IMR-90 (cell line): ENCODE measurements at regions not wholly inside any gene's neighbourhood (a gene's known extent, or its start where the extent isn't known, plus 50 kb on each side); places are given as distances from the start of the nearest gene placed in this dataset.

Experiments
- ATAC-seq: fragments of 200-7000 bp; cut with Tn5 transposase; 2 replicates; pipeline ENCODE4 v1.9.1; 2020; ENCODE audit warnings: low read depth, mild to moderate bottlenecking, moderate library complexity
- BruUV-seq: library from RNA; stranded (reverse); fragments of 400-500 nt; replicated peaks from 2 replicates; lab custom pipeline; 2021; lab: Mats Ljungman, UMichigan
- CTCF ChIA-PET: fragments of 300-600 bp; formaldehyde crosslinking; extraction: SDS; loops from one replicate; lab custom pipeline; 2021; ENCODE audit warnings: antibody characterized with exemption; lab: Yijun Ruan, JAX
- POLR2A ChIA-PET: fragments of 300-600 bp; sonication (Branson Sonifier 250); formaldehyde crosslinking; loops from one replicate; lab custom pipeline; 2022; ENCODE audit warnings: antibody characterized with exemption; ENCODE audit not compliant: unreplicated experiment; lab: Charles Lee
- DNase-seq: peaks from one replicate; pipeline ENCODE4 v3.0.0; 2013
- H2AFZ ChIP-seq: replicated peaks from 2 replicates; pipeline ENCODE3; 2013; ENCODE audit warnings: low read length, mild to moderate bottlenecking; ENCODE audit not compliant: poor library complexity
- H2AK5ac ChIP-seq: 2 replicates; pipeline ENCODE4 v1.6.1; 2013; ENCODE audit warnings: low read depth, low read length, inconsistent platforms
- H2AK9ac ChIP-seq: replicated peaks from 2 replicates; pipeline ENCODE3; 2013; ENCODE audit warnings: mild to moderate bottlenecking, low read depth, low read length, moderate library complexity; ENCODE audit not compliant: poor library complexity
- H2BK120ac ChIP-seq: 2 replicates; pipeline ENCODE4 v1.6.1; 2013; ENCODE audit warnings: low read depth, low read length, inconsistent platforms
- H2BK15ac ChIP-seq: 3 replicates; pipeline ENCODE4 v1.6.1; 2013; ENCODE audit warnings: low read depth, low read length, inconsistent platforms
- H2BK20ac ChIP-seq: 2 replicates; pipeline ENCODE4 v1.6.1; 2013; ENCODE audit warnings: low read depth, mild to moderate bottlenecking, inconsistent platforms, low read length, moderate library complexity
- H2BK5ac ChIP-seq: 2 replicates; pipeline ENCODE4 v1.6.1; 2013; ENCODE audit warnings: mild to moderate bottlenecking, low read depth, low read length, inconsistent platforms; ENCODE audit not compliant: poor library complexity, severe bottlenecking
- H3K14ac ChIP-seq: replicated peaks from 2 replicates; pipeline ENCODE4 v1.6.1; 2013; ENCODE audit warnings: low read depth, low read length, inconsistent platforms
- H3K18ac ChIP-seq: 2 replicates; pipeline ENCODE4 v1.6.1; 2013; ENCODE audit warnings: low read depth, low read length, control low read depth
- H3K23ac ChIP-seq: 2 replicates; pipeline ENCODE4 v1.6.1; 2013; ENCODE audit warnings: low read depth, low read length, inconsistent platforms
- H3K27ac ChIP-seq: 2 replicates; pipeline ENCODE4 v1.5.1; 2013; ENCODE audit warnings: mild to moderate bottlenecking, control low read depth, low read length; ENCODE audit not compliant: insufficient read depth
- H3K27me3 ChIP-seq: 2 replicates; pipeline ENCODE4 v1.6.1; 2013; ENCODE audit warnings: low read length; ENCODE audit not compliant: control insufficient read depth, insufficient read depth
- H3K36me3 ChIP-seq: 2 replicates; pipeline ENCODE4 v1.6.1; 2013; ENCODE audit warnings: low read length, mixed read lengths; ENCODE audit not compliant: control insufficient read depth, insufficient read depth
- H3K4ac ChIP-seq: 2 replicates; pipeline ENCODE4 v1.6.1; 2013; ENCODE audit warnings: low read depth, low read length, inconsistent platforms
- H3K4me1 ChIP-seq: 2 replicates; pipeline ENCODE4 v1.6.1; 2013; ENCODE audit warnings: low read length, mixed read lengths; ENCODE audit not compliant: control insufficient read depth, insufficient read depth
- H3K4me2 ChIP-seq: 2 replicates; pipeline ENCODE4 v1.6.1; 2013; ENCODE audit warnings: low read depth, mild to moderate bottlenecking, control low read depth, low read length, moderate library complexity
- H3K4me3 ChIP-seq: 2 replicates; pipeline ENCODE4 v1.5.1; 2013; ENCODE audit warnings: low read depth, mild to moderate bottlenecking, control low read depth, low read length, moderate library complexity; ENCODE audit not compliant: insufficient read depth
- H3K56ac ChIP-seq: 2 replicates; pipeline ENCODE4 v1.6.1; 2013; ENCODE audit warnings: low read length, inconsistent platforms; ENCODE audit not compliant: insufficient read depth; ENCODE audit errors: extremely low read depth
- H3K79me1 ChIP-seq, 2 experiments: 2 replicates each; pipeline ENCODE4 v1.6.1; 2013; ENCODE audit warnings: low read length in 2 of 2, inconsistent platforms in 1 of 2, low read depth in 1 of 2
- H3K9ac ChIP-seq: 2 replicates; pipeline ENCODE4 v1.6.1; 2013; ENCODE audit warnings: low read depth, low read length, control low read depth
- H3K9me1 ChIP-seq: 2 replicates; pipeline ENCODE4 v1.6.1; 2013; ENCODE audit warnings: low read length, inconsistent platforms; ENCODE audit not compliant: insufficient read depth
- H3K9me3 ChIP-seq: 2 replicates; pipeline ENCODE4 v1.6.1; 2013; ENCODE audit warnings: low read length; ENCODE audit not compliant: control insufficient read depth, insufficient read depth
- H4K20me1 ChIP-seq: 2 replicates; pipeline ENCODE4 v1.6.1; 2013; ENCODE audit warnings: low read length, inconsistent platforms; ENCODE audit not compliant: insufficient read depth
- H4K5ac ChIP-seq: 2 replicates; pipeline ENCODE4 v1.6.1; 2013; ENCODE audit warnings: mild to moderate bottlenecking, low read depth, low read length, control low read depth
- H4K8ac ChIP-seq, 2 experiments: 2 replicates each; pipeline ENCODE4 v1.6.1; 2013; ENCODE audit warnings: low read depth in 2 of 2, low read length in 2 of 2, control low read depth in 1 of 2, inconsistent platforms in 1 of 2
- H4K91ac ChIP-seq: 2 replicates; pipeline ENCODE4 v1.6.1; 2013; ENCODE audit warnings: low read depth, low read length, inconsistent platforms; ENCODE audit not compliant: insufficient read depth
- CHD1 ChIP-seq: IDR thresholded peaks from 2 replicates; pipeline ENCODE4 v1.6.1; 2012; ENCODE audit warnings: low read depth, low read length, improper control_type of control experiment
- MAFK ChIP-seq: IDR thresholded peaks from 2 replicates; pipeline ENCODE4 v1.6.1; 2012; ENCODE audit warnings: low read depth, low read length, improper control_type of control experiment
- WGBS, 2 experiments: methylation state at CpG; one replicate each; pipeline versions ENCODE4 v1.1.5 to v1.1.7; 2013; ENCODE audit warnings: missing lambda C conversion rate in 2 of 2; ENCODE audit not compliant: insufficient read length in 1 of 2; ENCODE audit errors: extremely low coverage in 2 of 2; 5-methylcytosine and 5-hydroxymethylcytosine counted together
- dilution Hi-C: fragments of 300-500 bp; cut with HindIII; formaldehyde crosslinking; loops from one replicate; pipeline ENCODE4 v1.14.3; 2018; ENCODE audit warnings: low sequenced_read_pairs; ENCODE audit not compliant: unreplicated experiment
- in situ Hi-C: fragments of 300-500 bp; cut with MboI; formaldehyde crosslinking; loops from 3 replicates; pipeline ENCODE4 v1.14.3; 2019; ENCODE audit warnings: low sequenced_read_pairs, inconsistent platforms, mixed read lengths
- intact Hi-C: fragments of 100-400 bp; cut with micrococcal nuclease; formaldehyde crosslinking; loops from 2 replicates; pipeline ENCODE4 v1.10.0; 2022

- no peak overlapping the region for H4K5ac ChIP-seq
- WGBS, 2 experiments = 67% methylated on average over 1 of the region's 3 CpGs; no CpG with 5 or more reads in 1 of the 2 experiments
- DNase-seq (no peak), ATAC-seq (no peak)
- no peaks in the 10 kb centered on the region for H4K20me1 ChIP-seq
- H3K18ac ChIP-seq = no peak overlapping the region
- no peak overlapping the region for H3K4me2 ChIP-seq
- no peak overlapping the region for H3K4ac ChIP-seq
- H3K4me1 ChIP-seq = no peaks in the 10 kb centered on the region
- no peak overlapping the region for H2BK120ac ChIP-seq
- dilution Hi-C loops (no loop called here), intact Hi-C loops (no loop called here), in situ Hi-C loops (no loop called here)
- no peak overlapping the region for H4K91ac ChIP-seq
- H3K9me3 ChIP-seq = no peaks in the 10 kb centered on the region
- no peaks in the 10 kb centered on the region for H3K79me1 ChIP-seq
- H3K14ac ChIP-seq = no peak overlapping the region
- H2BK20ac ChIP-seq = no peak overlapping the region
- no peak overlapping the region for H3K4me3 ChIP-seq
- ChIA-PET POLR2A (no interaction called here), CTCF (no interaction called here)
- H3K36me3 ChIP-seq = no peaks in the 10 kb centered on the region
- H3K9me1 ChIP-seq = no peaks in the 10 kb centered on the region
- no peak overlapping the region for H4K8ac ChIP-seq
- no peak overlapping the region for H2BK5ac ChIP-seq
- peak; percentile 55; the same call in 1 of the 2 replicates for TF ChIP-seq MAFK
- no peak for TF ChIP-seq CHD1
- no peak overlapping the region for H3K27ac ChIP-seq
- no peak overlapping the region for H2AK9ac ChIP-seq
- peaks cover 34% of the 10 kb centered on the region for H3K27me3 ChIP-seq
- no peak overlapping the region for H3K23ac ChIP-seq
- H3K9ac ChIP-seq = no peak overlapping the region
- no peak overlapping the region for H2BK15ac ChIP-seq
- no peak overlapping the region for H3K56ac ChIP-seq
- no TSS peak for BruUV-seq
- H2AFZ ChIP-seq = peak overlapping the region; percentile 21
- H2AK5ac ChIP-seq = no peak overlapping the region
Observed at GRCh38 chr15:62352817-62353216, 187.7 kb upstream of the C2CD4B start.
